K562 (cell line): ENCODE measurements at regions not wholly inside any gene's neighbourhood (a gene's known extent, or its start where the extent isn't known, plus 50 kb on each side); places are given as distances from the start of the nearest gene placed in this dataset.

Experiments
- CBFA2T2 ChIP-seq: fragments of 450-650 bp; conservative IDR thresholded peaks from 2 replicates; pipeline ENCODE4 v1.6.1; 2017; ENCODE audit warnings: mild to moderate bottlenecking
- CXXC5 ChIP-seq: fragments of 250-450 bp; sonication (Bioruptor Pico); IDR thresholded peaks from 2 replicates; pipeline ENCODE4 v1.8.0; 2022; ENCODE audit warnings: inconsistent platforms, mild to moderate bottlenecking, moderate library complexity
- ETV6 ChIP-seq, 3 experiments: fragments of 150-350 bp in 1 of 3; sonication (generic) in 1 of 3; formaldehyde crosslinking in 1 of 3; IDR thresholded peaks; 2 replicates each; pipeline versions ENCODE4 v1.6.1 to v1.8.0; 2014 to 2022; ENCODE audit warnings: borderline replicate concordance in 2 of 3, low read depth in 2 of 3, antibody characterized with exemption in 1 of 3, low read length in 1 of 3, mild to moderate bottlenecking in 1 of 3, missing genetic modification reagents in 1 of 3
- FOXA3 ChIP-seq, 2 experiments: fragments of 450-650 bp in 1 of 2; sonication (generic) in 1 of 2; formaldehyde crosslinking; IDR thresholded peaks in 1 of 2; conservative IDR thresholded peaks in 1 of 2; 2 replicates each; pipeline versions ENCODE4 v1.4.0 to v1.8.0; 2020 to 2022; ENCODE audit warnings: mild to moderate bottlenecking in 2 of 2, missing genetic modification reagents in 1 of 2
- KLF16 ChIP-seq: IDR thresholded peaks from 2 replicates; pipeline ENCODE4 v1.6.1; 2016; ENCODE audit warnings: antibody characterized with exemption
- MIER1 ChIP-seq: fragments of 450-650 bp; IDR thresholded peaks from 2 replicates; pipeline ENCODE4 v1.6.1; 2016; ENCODE audit warnings: antibody characterized with exemption, mild to moderate bottlenecking, low read depth
- MLLT1 ChIP-seq, 2 experiments: fragments of 450-650 bp; IDR thresholded peaks; 2 replicates each; pipeline ENCODE4 v1.6.1; 2016
- NCOR1 ChIP-seq: fragments of 450-650 bp; IDR thresholded peaks from 2 replicates; pipeline ENCODE4 v1.6.1; 2016; ENCODE audit warnings: mild to moderate bottlenecking, moderate library complexity
- NKRF ChIP-seq: fragments of 450-650 bp; IDR thresholded peaks from 2 replicates; pipeline ENCODE4 v1.6.1; 2016; ENCODE audit warnings: borderline replicate concordance
- PTTG1 ChIP-seq: fragments of 450-650 bp; IDR thresholded peaks from 2 replicates; pipeline ENCODE4 v1.6.1; 2016; ENCODE audit warnings: low read depth, mild to moderate bottlenecking, missing genetic modification characterization, missing compliant biosample characterization
- RBM25 ChIP-seq: fragments of 200-400 bp; formaldehyde crosslinking; IDR thresholded peaks from 2 replicates; pipeline ENCODE4 v1.6.1; 2018; ENCODE audit warnings: low read length, low read depth, moderate library complexity; ENCODE audit not compliant: severe bottlenecking
- STAT5A ChIP-seq: IDR thresholded peaks from 2 replicates; pipeline ENCODE4 v1.6.1; 2012; ENCODE audit warnings: low read length, inconsistent platforms, borderline replicate concordance
- STAT5B ChIP-seq: fragments of 250-450 bp; sonication (Bioruptor Pico); IDR thresholded peaks from 2 replicates; pipeline ENCODE4 v1.8.0; 2021; ENCODE audit warnings: mild to moderate bottlenecking, inconsistent platforms
- TBL1XR1 ChIP-seq, 2 experiments: IDR thresholded peaks; 2 replicates each; pipeline ENCODE4 v1.6.1; 2012; ENCODE audit warnings: improper control_type of control experiment in 2 of 2, low read length in 2 of 2, mild to moderate bottlenecking in 1 of 2
- TFAP4 ChIP-seq: sonication (generic); formaldehyde crosslinking; IDR thresholded peaks from 2 replicates; pipeline ENCODE4 v1.8.0; 2022; ENCODE audit warnings: missing genetic modification reagents, mild to moderate bottlenecking, moderate library complexity, borderline replicate concordance
- TGIF2 ChIP-seq: sonication (generic); formaldehyde crosslinking; IDR thresholded peaks from 2 replicates; pipeline ENCODE4 v1.8.1; 2022; ENCODE audit warnings: mild to moderate bottlenecking, missing genetic modification reagents, moderate library complexity
- ZBTB26 ChIP-seq: fragments of 450-650 bp; formaldehyde crosslinking; IDR thresholded peaks from 2 replicates; pipeline ENCODE4 v1.4.0; 2022; ENCODE audit warnings: missing genetic modification characterization

- TF ChIP-seq CXXC5 (CRISPR knock-in tag): no peak; the same call in none of the 2 replicates
- TF ChIP-seq RBM25: no peak
- no peak for TF ChIP-seq PTTG1 (tag)
- no peak for TF ChIP-seq FOXA3 (CRISPR knock-in tag; conservative IDR thresholded peaks at IDR 0.05 in 1 of 2, IDR thresholded peaks at IDR 0.05 in 1 of 2)
- TF ChIP-seq MIER1: no peak
- TF ChIP-seq TFAP4 (CRISPR knock-in tag): 0 out of 2 replicates have a peak, but pooled peaks have one; percentile 3
- no peak for TF ChIP-seq MLLT1 (IDR thresholded peaks at IDR 0.05)
- TF ChIP-seq STAT5A: no peak
- no peak for TF ChIP-seq ETV6 (IDR thresholded peaks at IDR 0.05; ENCODE audit: borderline replicate concordance in 1 of 2, low read depth in 2 of 2, low read length in 1 of 2)
- no peak for TF ChIP-seq ETV6 (CRISPR knock-in tag; IDR thresholded peaks at IDR 0.05; ENCODE audit: borderline replicate concordance)
- no peak for TF ChIP-seq TBL1XR1 (IDR thresholded peaks at IDR 0.05; ENCODE audit: low read length in 2 of 2)
- TF ChIP-seq NKRF: 0 out of 2 replicates have a peak, but pooled peaks have one; percentile 23
- TF ChIP-seq NCOR1: no peak
- no peak for TF ChIP-seq ZBTB26 (CRISPR knock-in tag)
- TF ChIP-seq CBFA2T2: no peak
- no peak for TF ChIP-seq KLF16
- no peak for TF ChIP-seq STAT5B (CRISPR knock-in tag)
- no peak for TF ChIP-seq TGIF2 (CRISPR knock-in tag)
Measured at GRCh38 chr7:140230861-140231770, 54.3 kb upstream of the KDM7A start (continued).
